Ovary (tissue), 3 donors: ENCODE measurements at regions not wholly inside any gene's neighbourhood (a gene's known extent, or its start where the extent isn't known, plus 50 kb on each side); places are given as distances from the start of the nearest gene placed in this dataset.

Experiments used
- EP300 ChIP-seq: sonication (generic); formaldehyde crosslinking; IDR thresholded peaks from one replicate; pipeline ENCODE4 v1.6.1; 2017; ENCODE audit warnings: antibody characterized with exemption
- POLR2A ChIP-seq: fragments of 450-650 bp; IDR thresholded peaks from one replicate; pipeline ENCODE4 v1.6.1; 2017; ENCODE audit warnings: antibody characterized with exemption, mild to moderate bottlenecking, moderate library complexity
- TF ChIP-seq, protein P1 (sequence below), 3 donors: fragments of 450-650 bp in 2 of 3; fragments of 200-600 bp in 1 of 3; IDR thresholded peaks; one replicate each; pipeline versions ENCODE4 v1.5.1 to v1.8.0; 2016 to 2022; ENCODE audit warnings: antibody characterized with exemption in 3 of 3, mild to moderate bottlenecking in 1 of 3
- donor health status: DM: no; HTN: no; CAD: no.

DNA sequence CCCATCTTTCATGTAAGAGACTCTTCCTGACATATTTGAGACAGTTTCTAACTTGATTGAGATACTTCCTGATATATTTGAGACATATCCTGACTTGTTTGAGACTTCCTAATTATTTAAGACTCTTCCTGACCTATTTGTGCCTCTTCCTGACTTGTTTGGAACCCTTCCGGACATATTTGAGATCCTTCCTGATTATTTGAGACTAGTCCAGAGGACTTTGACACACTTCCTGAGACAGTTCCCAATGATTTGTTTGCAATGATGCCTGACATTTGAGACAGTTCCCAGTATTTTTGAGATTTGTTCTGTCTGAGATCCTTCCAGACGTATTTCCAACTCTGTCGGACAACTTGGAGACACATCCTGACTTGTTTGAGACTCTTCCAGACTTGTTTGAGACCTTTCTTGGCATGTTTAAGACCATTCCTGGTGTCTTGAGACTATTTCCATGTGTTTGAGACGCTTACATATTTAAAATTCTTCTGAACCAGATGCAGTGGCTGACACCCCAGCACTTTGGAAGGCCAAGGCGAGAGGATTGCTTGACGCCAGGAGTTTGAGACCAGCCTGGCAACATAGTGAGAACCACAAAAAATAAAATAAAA, 118.9 kb upstream of the USP9X start:
- TF ChIP-seq, protein P1, sequence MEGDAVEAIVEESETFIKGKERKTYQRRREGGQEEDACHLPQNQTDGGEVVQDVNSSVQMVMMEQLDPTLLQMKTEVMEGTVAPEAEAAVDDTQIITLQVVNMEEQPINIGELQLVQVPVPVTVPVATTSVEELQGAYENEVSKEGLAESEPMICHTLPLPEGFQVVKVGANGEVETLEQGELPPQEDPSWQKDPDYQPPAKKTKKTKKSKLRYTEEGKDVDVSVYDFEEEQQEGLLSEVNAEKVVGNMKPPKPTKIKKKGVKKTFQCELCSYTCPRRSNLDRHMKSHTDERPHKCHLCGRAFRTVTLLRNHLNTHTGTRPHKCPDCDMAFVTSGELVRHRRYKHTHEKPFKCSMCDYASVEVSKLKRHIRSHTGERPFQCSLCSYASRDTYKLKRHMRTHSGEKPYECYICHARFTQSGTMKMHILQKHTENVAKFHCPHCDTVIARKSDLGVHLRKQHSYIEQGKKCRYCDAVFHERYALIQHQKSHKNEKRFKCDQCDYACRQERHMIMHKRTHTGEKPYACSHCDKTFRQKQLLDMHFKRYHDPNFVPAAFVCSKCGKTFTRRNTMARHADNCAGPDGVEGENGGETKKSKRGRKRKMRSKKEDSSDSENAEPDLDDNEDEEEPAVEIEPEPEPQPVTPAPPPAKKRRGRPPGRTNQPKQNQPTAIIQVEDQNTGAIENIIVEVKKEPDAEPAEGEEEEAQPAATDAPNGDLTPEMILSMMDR (IDR thresholded peaks at IDR 0.05): no peak
- no peak for TF ChIP-seq POLR2A
- no peak for TF ChIP-seq EP300
